ENCODE measurements at regions not wholly inside any gene's neighbourhood (a gene's known extent, or its start where the extent isn't known, plus 50 kb on each side); places are given as distances from the start of the nearest gene placed in this dataset.

DNA sequence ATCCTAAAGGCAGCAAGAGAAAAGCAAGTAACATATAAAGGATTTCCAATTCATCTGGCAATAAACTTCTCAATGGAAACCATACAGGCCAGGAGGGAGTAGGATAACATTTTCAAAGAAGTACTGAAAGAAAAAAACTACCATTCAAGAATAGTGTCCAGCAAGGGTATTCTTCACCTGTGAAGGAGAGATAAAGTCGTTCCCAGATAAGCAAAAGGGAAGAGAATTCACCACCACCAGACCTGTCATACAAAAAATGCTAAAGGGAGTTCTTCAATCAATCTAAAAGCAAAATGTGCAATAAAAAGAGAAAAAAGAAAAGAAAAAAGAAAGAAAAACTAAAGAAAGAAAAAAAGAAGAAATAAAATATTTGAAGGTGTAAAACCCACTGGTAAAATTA, 228.9 kb upstream of the AMIGO2 start:
- TF ChIP-seq, protein P1, sequence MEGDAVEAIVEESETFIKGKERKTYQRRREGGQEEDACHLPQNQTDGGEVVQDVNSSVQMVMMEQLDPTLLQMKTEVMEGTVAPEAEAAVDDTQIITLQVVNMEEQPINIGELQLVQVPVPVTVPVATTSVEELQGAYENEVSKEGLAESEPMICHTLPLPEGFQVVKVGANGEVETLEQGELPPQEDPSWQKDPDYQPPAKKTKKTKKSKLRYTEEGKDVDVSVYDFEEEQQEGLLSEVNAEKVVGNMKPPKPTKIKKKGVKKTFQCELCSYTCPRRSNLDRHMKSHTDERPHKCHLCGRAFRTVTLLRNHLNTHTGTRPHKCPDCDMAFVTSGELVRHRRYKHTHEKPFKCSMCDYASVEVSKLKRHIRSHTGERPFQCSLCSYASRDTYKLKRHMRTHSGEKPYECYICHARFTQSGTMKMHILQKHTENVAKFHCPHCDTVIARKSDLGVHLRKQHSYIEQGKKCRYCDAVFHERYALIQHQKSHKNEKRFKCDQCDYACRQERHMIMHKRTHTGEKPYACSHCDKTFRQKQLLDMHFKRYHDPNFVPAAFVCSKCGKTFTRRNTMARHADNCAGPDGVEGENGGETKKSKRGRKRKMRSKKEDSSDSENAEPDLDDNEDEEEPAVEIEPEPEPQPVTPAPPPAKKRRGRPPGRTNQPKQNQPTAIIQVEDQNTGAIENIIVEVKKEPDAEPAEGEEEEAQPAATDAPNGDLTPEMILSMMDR (tag by site-specific recombination; IDR thresholded peaks at IDR 0.05), result no peak
- TF ChIP-seq ZNF37A (tag by site-specific recombination; IDR thresholded peaks at IDR 0.05) (no peak), ZNF274 (IDR thresholded peaks at IDR 0.05; ENCODE audit: low read length) (no peak), ZNF274 (tag by site-specific recombination; IDR thresholded peaks at IDR 0.05; ENCODE audit: borderline replicate concordance) (no peak), ZNF24 (tag by site-specific recombination; IDR thresholded peaks at IDR 0.05) (no peak), SCRT1 (tag by site-specific recombination; IDR thresholded peaks at IDR 0.05; ENCODE audit: borderline replicate concordance) (no peak), ZNF670 (tag by site-specific recombination; IDR thresholded peaks at IDR 0.05; ENCODE audit: low read depth) (no peak), ZNF610 (tag by site-specific recombination; IDR thresholded peaks at IDR 0.05; ENCODE audit: borderline replicate concordance) (no peak), KLF7 (tag by site-specific recombination; IDR thresholded peaks at IDR 0.05; ENCODE audit: borderline replicate concordance) (no peak), RBAK (tag by site-specific recombination; IDR thresholded peaks at IDR 0.05) (no peak), ZNF560 (tag by site-specific recombination; IDR thresholded peaks at IDR 0.05; ENCODE audit: borderline replicate concordance) (no peak), ZNF561 (tag by site-specific recombination; IDR thresholded peaks at IDR 0.05; ENCODE audit: borderline replicate concordance) (no peak)
- TF ChIP-seq, protein P2, sequence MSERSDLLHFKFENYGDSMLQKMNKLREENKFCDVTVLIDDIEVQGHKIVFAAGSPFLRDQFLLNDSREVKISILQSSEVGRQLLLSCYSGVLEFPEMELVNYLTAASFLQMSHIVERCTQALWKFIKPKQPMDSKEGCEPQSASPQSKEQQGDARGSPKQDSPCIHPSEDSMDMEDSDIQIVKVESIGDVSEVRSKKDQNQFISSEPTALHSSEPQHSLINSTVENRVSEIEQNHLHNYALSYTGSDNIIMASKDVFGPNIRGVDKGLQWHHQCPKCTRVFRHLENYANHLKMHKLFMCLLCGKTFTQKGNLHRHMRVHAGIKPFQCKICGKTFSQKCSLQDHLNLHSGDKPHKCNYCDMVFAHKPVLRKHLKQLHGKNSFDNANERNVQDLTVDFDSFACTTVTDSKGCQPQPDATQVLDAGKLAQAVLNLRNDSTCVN (tag by site-specific recombination; optimal IDR thresholded peaks at IDR 0.05), result no peak
- TF ChIP-seq, protein P3, sequence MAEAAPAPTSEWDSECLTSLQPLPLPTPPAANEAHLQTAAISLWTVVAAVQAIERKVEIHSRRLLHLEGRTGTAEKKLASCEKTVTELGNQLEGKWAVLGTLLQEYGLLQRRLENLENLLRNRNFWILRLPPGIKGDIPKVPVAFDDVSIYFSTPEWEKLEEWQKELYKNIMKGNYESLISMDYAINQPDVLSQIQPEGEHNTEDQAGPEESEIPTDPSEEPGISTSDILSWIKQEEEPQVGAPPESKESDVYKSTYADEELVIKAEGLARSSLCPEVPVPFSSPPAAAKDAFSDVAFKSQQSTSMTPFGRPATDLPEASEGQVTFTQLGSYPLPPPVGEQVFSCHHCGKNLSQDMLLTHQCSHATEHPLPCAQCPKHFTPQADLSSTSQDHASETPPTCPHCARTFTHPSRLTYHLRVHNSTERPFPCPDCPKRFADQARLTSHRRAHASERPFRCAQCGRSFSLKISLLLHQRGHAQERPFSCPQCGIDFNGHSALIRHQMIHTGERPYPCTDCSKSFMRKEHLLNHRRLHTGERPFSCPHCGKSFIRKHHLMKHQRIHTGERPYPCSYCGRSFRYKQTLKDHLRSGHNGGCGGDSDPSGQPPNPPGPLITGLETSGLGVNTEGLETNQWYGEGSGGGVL (tag by site-specific recombination; IDR thresholded peaks at IDR 0.05), result no peak
